NCI-H2227 treated with DMSO at 0.1 percent for 48 hours (cell line): ENCODE measurements at regions not wholly inside any gene's neighbourhood (a gene's known extent, or its start where the extent isn't known, plus 50 kb on each side); places are given as distances from the start of the nearest gene placed in this dataset.

ENCODE experiments used
- DNase-seq: peaks from one replicate; lab custom pipeline; 2025; lab: John Stamatoyannopoulos, UW

- DNase-seq: no peak
Measured at GRCh38 chr4:156594624-156595023, 377.0 kb downstream of the PDGFC start.

GRCh38 chr4:156593464-156593863 is 378.1 kb downstream of the PDGFC start:
- no peak for DNase-seq

- DNase-seq: no peak
Measured at GRCh38 chr4:156591679-156592078, 379.9 kb downstream of the PDGFC start.

- no peak for DNase-seq
Measured at GRCh38 chr4:156584100-156584499, 387.5 kb downstream of the PDGFC start.

GRCh38 chr4:156583265-156583664 is 388.3 kb downstream of the PDGFC start:
- DNase-seq: no peak

- DNase-seq: no peak
Measured at GRCh38 chr4:156581282-156582063, 390.1 kb downstream of the PDGFC start.

- no peak for DNase-seq
Measured at GRCh38 chr4:156578713-156579112, 392.9 kb downstream of the PDGFC start.

- DNase-seq: no peak
Measured at GRCh38 chr4:156578005-156578404, 393.6 kb downstream of the PDGFC start.

GRCh38 chr4:156576946-156577345 is 394.7 kb downstream of the PDGFC start:
- DNase-seq: no peak

- DNase-seq: no peak
Measured at GRCh38 chr4:156575430-156576073, 396.0 kb downstream of the PDGFC start.

GRCh38 chr4:156571146-156571545 is 400.5 kb downstream of the PDGFC start:
- DNase-seq: no peak

GRCh38 chr4:156569535-156569934 is 402.1 kb downstream of the PDGFC start:
- DNase-seq: no peak

- no peak for DNase-seq
Measured at GRCh38 chr4:156568484-156568883, 403.1 kb downstream of the PDGFC start.

- DNase-seq: no peak
Measured at GRCh38 chr4:156568041-156568440, 403.6 kb downstream of the PDGFC start.

- no peak for DNase-seq
Measured at GRCh38 chr4:156560701-156561100, 410.9 kb downstream of the PDGFC start.

- no peak for DNase-seq
Measured at GRCh38 chr4:156559346-156559745, 412.3 kb downstream of the PDGFC start.

- DNase-seq: no peak
Measured at GRCh38 chr4:156558373-156559025, 413.1 kb downstream of the PDGFC start.

GRCh38 chr4:156557920-156558319 is 413.7 kb downstream of the PDGFC start:
- DNase-seq: no peak

GRCh38 chr4:156556336-156556735 is 415.3 kb downstream of the PDGFC start:
- no peak for DNase-seq

GRCh38 chr4:156553659-156554058 is 417.9 kb downstream of the PDGFC start:
- no peak for DNase-seq

GRCh38 chr4:156547891-156548290 is 423.7 kb downstream of the PDGFC start:
- DNase-seq: no peak

GRCh38 chr4:156547439-156547838 is 424.2 kb downstream of the PDGFC start:
- no peak for DNase-seq
